ENCODE measurements at regions not wholly inside any gene's neighbourhood (a gene's known extent, or its start where the extent isn't known, plus 50 kb on each side); places are given as distances from the start of the nearest gene placed in this dataset.
"Not testable (repeated sequence)": the region's sequence is repeated elsewhere in the genome, so short reads cannot be mapped to it uniquely, and the experiment has no call there.

GRCh38 chr16:18261848-18262247 lies 74.7 kb downstream of the NPIPA8 start:
- not testable (repeated sequence) for TF ChIP-seq POLR2AphosphoS5 (IDR thresholded peaks at IDR 0.05); CTCF (IDR thresholded peaks at IDR 0.05); EP300 (IDR thresholded peaks at IDR 0.05; ENCODE audit: low read depth); POLR2A (IDR thresholded peaks at IDR 0.05)
